ENCODE measurements at regions not wholly inside any gene's neighbourhood (a gene's known extent, or its start where the extent isn't known, plus 50 kb on each side); places are given as distances from the start of the nearest gene placed in this dataset.

DNA sequence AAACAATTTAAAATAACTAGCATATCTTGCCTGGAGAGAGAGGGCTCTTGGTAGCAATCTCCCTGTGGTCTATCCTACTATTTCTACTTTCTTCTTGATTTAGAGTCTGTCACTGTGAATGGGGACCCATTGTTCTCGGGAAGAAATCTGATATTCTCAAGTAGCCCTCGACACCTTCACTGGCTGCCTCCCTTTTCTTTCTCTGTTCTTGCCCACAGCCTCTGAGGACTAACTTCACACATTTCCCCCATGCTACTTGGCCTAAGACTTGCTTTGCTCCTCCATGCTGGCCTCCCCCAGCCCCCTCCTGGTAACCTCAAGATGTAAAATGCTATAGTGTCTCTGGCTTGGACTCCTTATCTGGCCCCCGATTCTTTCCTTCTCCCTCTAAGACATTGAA is 58.8 kb upstream of the NT5C1B start:
- no peak overlapping the region for H3K4me3 ChIP-seq (ENCODE audit: control insufficient read depth in 2 of 3, extremely low read depth in 1 of 3, insufficient read depth in 2 of 3, low read depth in 1 of 3, low read length in 3 of 3)

GRCh38 chr2:18647731-18648130 is 58.4 kb upstream of the NT5C1B start:
- Histone ChIP-seq H3K79me2 (ENCODE audit: control insufficient read depth, insufficient read depth, low read length) (no peaks in the 10 kb centered on the region), H3K9me3 (ENCODE audit: control insufficient read depth, low read depth, low read length) (no peaks in the 10 kb centered on the region), H3K4me2 (ENCODE audit: control insufficient read depth, extremely low read depth, insufficient read depth, low read depth, low read length) (no peak overlapping the region), H2AFZ (ENCODE audit: control insufficient read depth, low read length) (no peak overlapping the region), H3K9me1 (ENCODE audit: control insufficient read depth, extremely low read depth, insufficient read depth, low read length) (no peaks in the 10 kb centered on the region), H4K20me1 (ENCODE audit: control insufficient read depth, extremely low read depth, insufficient read depth, low read length) (no peaks in the 10 kb centered on the region), H3K36me3 (ENCODE audit: control insufficient read depth in 2 of 2, extremely low read depth in 1 of 2, insufficient read depth in 2 of 2, low read length in 2 of 2) (no peaks in the 10 kb centered on the region), H3K9ac (ENCODE audit: control insufficient read depth, extremely low read depth, insufficient read depth, low read length) (no peak overlapping the region), H3K4me1 (ENCODE audit: control insufficient read depth, extremely low read depth, insufficient read depth, low read length) (peaks cover 7% of the 10 kb centered on the region), H3K4me3 (ENCODE audit: control insufficient read depth in 2 of 3, extremely low read depth in 1 of 3, insufficient read depth in 2 of 3, low read depth in 1 of 3, low read length in 3 of 3) (no peak overlapping the region), H3K27me3 (ENCODE audit: control insufficient read depth, extremely low read depth, insufficient read depth, low read length) (no peaks in the 10 kb centered on the region), H3K27ac (ENCODE audit: control insufficient read depth, insufficient read depth, low read length) (no peak overlapping the region)
- DNase-seq (ENCODE audit: low read depth, low spot score) = no peak
- dilution Hi-C loops (cut with MboI; ENCODE audit: extremely low pct_ligation_motif_present, low sequenced_read_pairs) = no loop called here
- TF ChIP-seq EZH2 (IDR thresholded peaks at IDR 0.05; ENCODE audit: low read length) = no peak
- TF ChIP-seq CTCF (optimal IDR thresholded peaks at IDR 0.05 in 1 of 3, IDR thresholded peaks at IDR 0.05 in 1 of 3, conservative IDR thresholded peaks at IDR 0.05 in 1 of 3; ENCODE audit: extremely low read depth in 1 of 3, insufficient read depth in 2 of 3, low read length in 3 of 3) = no peak
- FAIRE-seq = no peak

More for the DNA sequence above, 58.8 kb upstream of the NT5C1B start:
- no peaks in the 10 kb centered on the region for H3K9me1 ChIP-seq (ENCODE audit: control insufficient read depth, extremely low read depth, insufficient read depth, low read length)
- FAIRE-seq = no peak
- no peaks in the 10 kb centered on the region for H3K27me3 ChIP-seq (ENCODE audit: control insufficient read depth, extremely low read depth, insufficient read depth, low read length)
- H3K9me3 ChIP-seq (ENCODE audit: control insufficient read depth, low read depth, low read length) = no peaks in the 10 kb centered on the region
- no peak for DNase-seq (ENCODE audit: low read depth, low spot score)
- H2AFZ ChIP-seq (ENCODE audit: control insufficient read depth, low read length) = no peak overlapping the region
- H3K36me3 ChIP-seq (ENCODE audit: control insufficient read depth in 2 of 2, extremely low read depth in 1 of 2, insufficient read depth in 2 of 2, low read length in 2 of 2) = no peaks in the 10 kb centered on the region
- dilution Hi-C loops (cut with MboI; ENCODE audit: extremely low pct_ligation_motif_present, low sequenced_read_pairs) = no loop called here
- H3K9ac ChIP-seq (ENCODE audit: control insufficient read depth, extremely low read depth, insufficient read depth, low read length) = no peak overlapping the region
- TF ChIP-seq EZH2 (IDR thresholded peaks at IDR 0.05; ENCODE audit: low read length) = no peak
- TF ChIP-seq CTCF (optimal IDR thresholded peaks at IDR 0.05 in 1 of 3, IDR thresholded peaks at IDR 0.05 in 1 of 3, conservative IDR thresholded peaks at IDR 0.05 in 1 of 3; ENCODE audit: extremely low read depth in 1 of 3, insufficient read depth in 2 of 3, low read length in 3 of 3) = no peak
- no peak overlapping the region for H3K4me2 ChIP-seq (ENCODE audit: control insufficient read depth, extremely low read depth, insufficient read depth, low read depth, low read length)
- peaks cover 7% of the 10 kb centered on the region for H3K4me1 ChIP-seq (ENCODE audit: control insufficient read depth, extremely low read depth, insufficient read depth, low read length)
- no peak overlapping the region for H3K27ac ChIP-seq (ENCODE audit: control insufficient read depth, insufficient read depth, low read length)
- H3K79me2 ChIP-seq (ENCODE audit: control insufficient read depth, insufficient read depth, low read length) = no peaks in the 10 kb centered on the region
- H4K20me1 ChIP-seq (ENCODE audit: control insufficient read depth, extremely low read depth, insufficient read depth, low read length) = no peaks in the 10 kb centered on the region

All from keratinocyte (primary cell).